ENCODE measurements at regions not wholly inside any gene's neighbourhood (a gene's known extent, or its start where the extent isn't known, plus 50 kb on each side); places are given as distances from the start of the nearest gene placed in this dataset.

DNA sequence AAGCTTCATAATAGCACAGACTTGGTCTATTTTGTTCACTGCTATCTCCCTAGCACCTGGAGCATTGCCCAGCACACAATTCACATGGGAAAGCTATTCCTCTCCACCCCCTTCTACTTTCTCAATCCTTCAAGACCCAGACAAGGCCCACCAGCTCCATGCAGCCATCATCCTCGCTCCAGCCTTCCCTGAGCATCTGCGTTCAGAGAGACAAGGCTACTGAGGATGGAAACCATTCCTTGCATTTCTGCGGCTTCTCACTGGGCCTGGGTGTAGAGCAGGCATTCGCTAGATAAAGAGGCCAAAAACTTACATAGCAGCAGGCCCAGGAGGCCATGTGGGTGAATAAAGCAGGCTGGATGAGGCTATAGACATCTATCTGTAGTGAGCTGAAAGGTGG is 530.8 kb downstream of the BUD13 start:
- H3K9me2 ChIP-seq = no peaks in the 10 kb centered on the region
- no peak overlapping the region for H3K4me3 ChIP-seq (ENCODE audit: low read depth in 2 of 2, low read length in 1 of 2)
- H3K9ac ChIP-seq = no peak overlapping the region
- H3K4me2 ChIP-seq = no peak overlapping the region
- H2AFZ ChIP-seq (ENCODE audit: low read depth) = no peak overlapping the region
- 32% methylated on average over 4 of the region's 4 CpGs for WGBS (ENCODE audit: low lambda C conversion rate)
- CTCF ChIA-PET = interaction anchor here (1.0 kb wide), 1 partner anchor 31 kb away, joined by 3 read pairs; no protein-coding TSS in a partner anchor
- no peaks in the 10 kb centered on the region for H3K79me2 ChIP-seq (ENCODE audit: insufficient read depth)
- H3K27me3 ChIP-seq (ENCODE audit: insufficient read depth) = no peaks in the 10 kb centered on the region; the same call in 1 of the 2 replicates
- POLR2A ChIA-PET = no interaction called here
- H3K36me3 ChIP-seq (replicated peaks in 1 of 2; ENCODE audit: control insufficient read depth in 1 of 2, insufficient read depth in 2 of 2, low read length in 1 of 2) = no peaks in the 10 kb centered on the region
- no peaks in the 10 kb centered on the region for H3F3A ChIP-seq (replicated peaks; ENCODE audit: insufficient read depth)
- no peak for DNase-seq
- TF ChIP-seq ELF1 (IDR thresholded peaks at IDR 0.05) (no peak), EP300 (IDR thresholded peaks at IDR 0.05; ENCODE audit: borderline replicate concordance in 1 of 2, low read depth in 1 of 2, low read length in 1 of 2) (no peak), YY1 (IDR thresholded peaks at IDR 0.05; ENCODE audit: low read depth) (no peak), NRF1 (IDR thresholded peaks at IDR 0.05; ENCODE audit: low read depth, low read length) (no peak), MXI1 (IDR thresholded peaks at IDR 0.05; ENCODE audit: low read depth, low read length) (no peak), MEF2A (IDR thresholded peaks at IDR 0.05; ENCODE audit: borderline replicate concordance, low read depth) (no peak)
- H3K27ac ChIP-seq (ENCODE audit: low read depth in 2 of 2, low read length in 1 of 2) = no peak overlapping the region
- H3K9me3 ChIP-seq = no peaks in the 10 kb centered on the region
- H4K20me1 ChIP-seq (ENCODE audit: insufficient read depth) = no peaks in the 10 kb centered on the region
- peaks cover 0 to 4% of the 10 kb centered on the region in 2 experiments; a peak in 1 of 4 replicates for H3K4me1 ChIP-seq (ENCODE audit: control insufficient read depth in 1 of 2, insufficient read depth in 2 of 2, low read depth in 1 of 2, low read length in 1 of 2)

DNA sequence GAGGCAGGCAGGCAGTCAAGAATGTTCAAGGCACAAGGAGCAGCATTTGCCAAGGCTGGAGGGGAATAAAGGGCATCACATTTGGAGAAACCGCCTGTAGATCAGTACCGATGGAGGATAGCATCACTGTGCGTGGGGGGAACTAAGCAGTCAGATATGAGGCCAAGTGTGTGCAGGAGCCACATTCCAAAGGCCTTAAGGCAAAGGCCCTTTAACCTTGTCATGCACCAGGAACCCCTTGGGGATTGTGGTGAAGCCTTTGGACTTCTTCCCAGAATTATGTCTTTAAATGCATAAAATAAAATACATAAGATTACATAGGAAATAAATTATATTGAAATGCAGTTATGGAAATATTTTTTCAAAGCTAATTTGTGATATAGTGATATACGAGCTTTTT is 532.1 kb downstream of the BUD13 start:
- Histone ChIP-seq H3F3A (replicated peaks; ENCODE audit: insufficient read depth) (no peaks in the 10 kb centered on the region), H3K79me2 (ENCODE audit: insufficient read depth) (no peaks in the 10 kb centered on the region), H3K9ac (no peak overlapping the region), H3K4me3 (ENCODE audit: low read depth in 2 of 2, low read length in 1 of 2) (no peak overlapping the region), H3K9me2 (no peaks in the 10 kb centered on the region), H4K20me1 (ENCODE audit: insufficient read depth) (no peaks in the 10 kb centered on the region), H3K4me1 (ENCODE audit: control insufficient read depth in 1 of 2, insufficient read depth in 2 of 2, low read depth in 1 of 2, low read length in 1 of 2) (peaks cover 0 to 4% of the 10 kb centered on the region in 2 experiments; a peak in 1 of 4 replicates), H3K4me2 (no peak overlapping the region), H3K9me3 (no peaks in the 10 kb centered on the region), H2AFZ (ENCODE audit: low read depth) (no peak overlapping the region), H3K36me3 (replicated peaks in 1 of 2; ENCODE audit: control insufficient read depth in 1 of 2, insufficient read depth in 2 of 2, low read length in 1 of 2) (no peaks in the 10 kb centered on the region), H3K27ac (ENCODE audit: low read depth in 2 of 2, low read length in 1 of 2) (no peak overlapping the region), H3K27me3 (ENCODE audit: insufficient read depth) (no peaks in the 10 kb centered on the region)
- CTCF ChIA-PET = no interaction called here
- DNase-seq = no peak
- TF ChIP-seq POLR2AphosphoS5 (IDR thresholded peaks at IDR 0.05; ENCODE audit: low read depth, low read length) = no peak
- no peak for TF ChIP-seq ELF1 (IDR thresholded peaks at IDR 0.05)
- no peak for TF ChIP-seq SIN3A (IDR thresholded peaks at IDR 0.05; ENCODE audit: borderline replicate concordance, low read depth, low read length)
- TF ChIP-seq EZH2phosphoT487 (IDR thresholded peaks at IDR 0.05; ENCODE audit: borderline replicate concordance, low read depth) = no peak
- no peak for TF ChIP-seq RFX5 (IDR thresholded peaks at IDR 0.05; ENCODE audit: low read length)
- no peak for TF ChIP-seq MEF2A (IDR thresholded peaks at IDR 0.05; ENCODE audit: borderline replicate concordance, low read depth)
- TF ChIP-seq FOXJ3 (CRISPR knock-in tag; IDR thresholded peaks at IDR 0.05) = no peak
- TF ChIP-seq NFIC (IDR thresholded peaks at IDR 0.05; ENCODE audit: borderline replicate concordance) = no peak
- TF ChIP-seq MXI1 (IDR thresholded peaks at IDR 0.05; ENCODE audit: low read depth, low read length) = no peak
- TF ChIP-seq FOSL2 (IDR thresholded peaks at IDR 0.05; ENCODE audit: borderline replicate concordance, low read depth) = no peak
- no peak for TF ChIP-seq TCF12 (IDR thresholded peaks at IDR 0.05)
- TF ChIP-seq EP300 (IDR thresholded peaks at IDR 0.05; ENCODE audit: borderline replicate concordance in 1 of 2, low read depth in 1 of 2, low read length in 1 of 2) = no peak
- no peak for TF ChIP-seq NRF1 (IDR thresholded peaks at IDR 0.05; ENCODE audit: low read depth, low read length)
- TF ChIP-seq RCOR1 (IDR thresholded peaks at IDR 0.05; ENCODE audit: low read length) = no peak
- TF ChIP-seq, protein P1, sequence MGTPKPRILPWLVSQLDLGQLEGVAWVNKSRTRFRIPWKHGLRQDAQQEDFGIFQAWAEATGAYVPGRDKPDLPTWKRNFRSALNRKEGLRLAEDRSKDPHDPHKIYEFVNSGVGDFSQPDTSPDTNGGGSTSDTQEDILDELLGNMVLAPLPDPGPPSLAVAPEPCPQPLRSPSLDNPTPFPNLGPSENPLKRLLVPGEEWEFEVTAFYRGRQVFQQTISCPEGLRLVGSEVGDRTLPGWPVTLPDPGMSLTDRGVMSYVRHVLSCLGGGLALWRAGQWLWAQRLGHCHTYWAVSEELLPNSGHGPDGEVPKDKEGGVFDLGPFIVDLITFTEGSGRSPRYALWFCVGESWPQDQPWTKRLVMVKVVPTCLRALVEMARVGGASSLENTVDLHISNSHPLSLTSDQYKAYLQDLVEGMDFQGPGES (IDR thresholded peaks at IDR 0.05; ENCODE audit: low read depth, low read length) = no peak
- WGBS (ENCODE audit: low lambda C conversion rate) = 40% methylated on average over 4 of the region's 4 CpGs
- POLR2A ChIA-PET = no interaction called here

Data from SK-N-SH (cell line).